Activated naive CD4-positive, alpha-beta T cell treated with anti-CD3 and anti-CD28 coated beads, Interleukin-2, amount 50 U/mL, for 16 hours (primary cell): ENCODE measurements at regions not wholly inside any gene's neighbourhood (a gene's known extent, or its start where the extent isn't known, plus 50 kb on each side); places are given as distances from the start of the nearest gene placed in this dataset.

ENCODE experiments used
- DNase-seq: peaks from one replicate; pipeline ENCODE4 v3.0.0-alpha.2; 2020

- DNase-seq: no peak
Observed at GRCh38 chr13:106915146-106915545, 347.2 kb upstream of the ARGLU1 start.

GRCh38 chr13:106911627-106912026 lies 343.7 kb upstream of the ARGLU1 start:
- DNase-seq: no peak

GRCh38 chr13:106911020-106911419 lies 343.1 kb upstream of the ARGLU1 start:
- DNase-seq: no peak

GRCh38 chr13:106906426-106906996 lies 338.6 kb upstream of the ARGLU1 start:
- DNase-seq: no peak

GRCh38 chr13:106905380-106906162 lies 337.6 kb upstream of the ARGLU1 start:
- no peak for DNase-seq

- no peak for DNase-seq
Observed at GRCh38 chr13:106899442-106899841, 331.5 kb upstream of the ARGLU1 start.

GRCh38 chr13:106898231-106898630 lies 330.3 kb upstream of the ARGLU1 start:
- DNase-seq: no peak

- DNase-seq: no peak
Observed at GRCh38 chr13:106888148-106888547, 320.2 kb upstream of the ARGLU1 start.

- DNase-seq: no peak
Observed at GRCh38 chr13:106887686-106888085, 319.7 kb upstream of the ARGLU1 start.

GRCh38 chr13:106883976-106884375 lies 316.0 kb upstream of the ARGLU1 start:
- no peak for DNase-seq

GRCh38 chr13:106882246-106882645 lies 314.3 kb upstream of the ARGLU1 start:
- DNase-seq: no peak

GRCh38 chr13:106879806-106880205 lies 311.9 kb upstream of the ARGLU1 start:
- no peak for DNase-seq

GRCh38 chr13:106874323-106874722 lies 306.4 kb upstream of the ARGLU1 start:
- no peak for DNase-seq

GRCh38 chr13:106873810-106874209 lies 305.9 kb upstream of the ARGLU1 start:
- no peak for DNase-seq

GRCh38 chr13:106867249-106867648 lies 299.3 kb upstream of the ARGLU1 start:
- no peak for DNase-seq

- DNase-seq: no peak
Observed at GRCh38 chr13:106865716-106866440, 297.9 kb upstream of the ARGLU1 start.

- no peak for DNase-seq
Observed at GRCh38 chr13:106859533-106859904, 291.6 kb upstream of the ARGLU1 start.

GRCh38 chr13:106858903-106859532 lies 291.1 kb upstream of the ARGLU1 start:
- no peak for DNase-seq

- no peak for DNase-seq
Observed at GRCh38 chr13:106852436-106852835, 284.5 kb upstream of the ARGLU1 start.

- DNase-seq: no peak
Observed at GRCh38 chr13:106850973-106851650, 283.2 kb upstream of the ARGLU1 start.

GRCh38 chr13:106846571-106847448 lies 278.9 kb upstream of the ARGLU1 start:
- DNase-seq: no peak
